ENCODE measurements at regions not wholly inside any gene's neighbourhood (a gene's known extent, or its start where the extent isn't known, plus 50 kb on each side); places are given as distances from the start of the nearest gene placed in this dataset.

GRCh38 chr4:82076359-82076758, 297.4 kb downstream of the HNRNPD start:
- TF ChIP-seq CTCF (IDR thresholded peaks at IDR 0.05) (no peak), ZFX (IDR thresholded peaks at IDR 0.05; ENCODE audit: borderline replicate concordance) (no peak)

Measured in 22Rv1 (cell line).